ENCODE measurements at regions not wholly inside any gene's neighbourhood (a gene's known extent, or its start where the extent isn't known, plus 50 kb on each side); places are given as distances from the start of the nearest gene placed in this dataset.

DNA sequence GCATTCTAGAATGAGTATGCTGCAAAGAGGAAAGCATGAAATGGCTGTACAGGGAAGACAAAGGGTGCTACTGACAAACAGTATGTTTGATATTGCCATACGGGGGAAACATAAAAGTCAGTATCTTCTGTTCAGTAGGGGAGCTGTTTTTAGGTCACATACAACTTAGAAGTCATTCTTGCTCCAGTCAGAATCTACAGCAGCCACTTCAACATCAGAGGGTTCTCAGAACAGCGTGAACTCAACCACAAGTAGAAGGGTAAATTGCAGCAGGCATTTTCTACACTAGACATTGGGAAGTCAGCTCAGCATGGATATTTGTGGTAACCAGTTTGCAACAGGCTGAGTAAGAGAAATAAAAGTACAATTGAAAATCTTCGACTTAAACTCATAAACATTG is 1241.8 kb upstream of the GOT2 start:
- TF ChIP-seq, protein P1, sequence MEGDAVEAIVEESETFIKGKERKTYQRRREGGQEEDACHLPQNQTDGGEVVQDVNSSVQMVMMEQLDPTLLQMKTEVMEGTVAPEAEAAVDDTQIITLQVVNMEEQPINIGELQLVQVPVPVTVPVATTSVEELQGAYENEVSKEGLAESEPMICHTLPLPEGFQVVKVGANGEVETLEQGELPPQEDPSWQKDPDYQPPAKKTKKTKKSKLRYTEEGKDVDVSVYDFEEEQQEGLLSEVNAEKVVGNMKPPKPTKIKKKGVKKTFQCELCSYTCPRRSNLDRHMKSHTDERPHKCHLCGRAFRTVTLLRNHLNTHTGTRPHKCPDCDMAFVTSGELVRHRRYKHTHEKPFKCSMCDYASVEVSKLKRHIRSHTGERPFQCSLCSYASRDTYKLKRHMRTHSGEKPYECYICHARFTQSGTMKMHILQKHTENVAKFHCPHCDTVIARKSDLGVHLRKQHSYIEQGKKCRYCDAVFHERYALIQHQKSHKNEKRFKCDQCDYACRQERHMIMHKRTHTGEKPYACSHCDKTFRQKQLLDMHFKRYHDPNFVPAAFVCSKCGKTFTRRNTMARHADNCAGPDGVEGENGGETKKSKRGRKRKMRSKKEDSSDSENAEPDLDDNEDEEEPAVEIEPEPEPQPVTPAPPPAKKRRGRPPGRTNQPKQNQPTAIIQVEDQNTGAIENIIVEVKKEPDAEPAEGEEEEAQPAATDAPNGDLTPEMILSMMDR (IDR thresholded peaks at IDR 0.05): no peak
- TF ChIP-seq POLR2A (IDR thresholded peaks at IDR 0.05): no peak
